HUDEP-2 (cell line): ENCODE measurements at regions not wholly inside any gene's neighbourhood (a gene's known extent, or its start where the extent isn't known, plus 50 kb on each side); places are given as distances from the start of the nearest gene placed in this dataset.
"Not testable (repeated sequence)": the region's sequence is repeated elsewhere in the genome, so short reads cannot be mapped to it uniquely, and the experiment has no call there.

ENCODE experiments used
- DNase-seq, 76 experiments: peaks; one replicate each; lab custom pipeline; 2025; ENCODE audit not compliant: unreplicated experiment in 76 of 76; lab: John Stamatoyannopoulos, UW

DNA sequence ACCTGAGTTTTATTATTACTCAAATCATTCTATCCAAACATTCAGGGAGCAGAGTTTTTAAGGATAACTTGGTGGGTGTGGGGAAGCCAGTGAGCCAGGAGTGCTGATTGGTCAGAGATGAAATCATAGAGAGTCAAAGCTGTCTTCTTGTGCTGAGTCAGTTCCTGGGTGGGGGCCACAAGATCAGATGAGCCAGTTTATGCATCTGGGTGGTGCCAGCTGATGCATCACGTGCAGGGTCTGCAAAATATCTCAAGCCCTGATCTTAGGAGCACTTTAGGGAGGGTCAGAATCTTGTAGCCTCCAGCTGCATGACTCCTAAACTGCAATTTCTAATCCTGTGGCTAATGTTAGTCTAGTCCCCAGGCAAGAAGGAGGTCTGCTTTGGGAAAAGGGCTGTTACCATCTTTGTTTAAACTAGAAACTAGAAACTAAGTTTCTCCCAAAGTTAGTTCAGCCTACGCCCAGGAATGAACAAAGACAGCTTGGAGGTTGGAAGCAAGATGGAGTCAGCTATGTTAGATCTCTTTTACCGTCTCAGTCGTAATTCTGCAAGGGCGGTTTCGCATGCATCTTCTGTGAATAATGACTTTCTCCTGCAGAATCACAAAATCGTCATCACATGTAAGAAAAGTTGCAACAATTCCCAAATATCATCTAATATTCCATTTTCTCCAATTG lies 97.5 kb downstream of the ZNF664 start:
- peak in 41 of 76 experiments; percentile 2 to 57 (median 24) for DNase-seq

DNA sequence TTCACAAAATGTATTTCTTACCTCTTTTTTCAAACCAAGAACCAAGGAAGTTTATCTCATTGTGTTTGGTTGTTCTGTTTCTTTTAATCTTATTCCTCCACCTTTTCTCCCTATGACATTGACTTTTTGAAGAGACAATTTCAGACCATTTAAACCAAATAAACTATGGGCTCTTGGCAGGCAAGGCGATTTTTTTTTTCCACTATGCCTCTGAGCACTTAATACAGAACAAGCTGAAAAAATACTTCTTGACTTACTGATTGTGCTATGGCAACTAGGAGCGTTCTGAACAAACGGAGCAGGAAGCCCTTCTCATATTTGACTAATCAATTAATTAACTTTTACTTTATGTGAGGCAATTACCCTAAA lies 98.0 kb downstream of the ZNF664 start:
- DNase-seq = no peak

DNA sequence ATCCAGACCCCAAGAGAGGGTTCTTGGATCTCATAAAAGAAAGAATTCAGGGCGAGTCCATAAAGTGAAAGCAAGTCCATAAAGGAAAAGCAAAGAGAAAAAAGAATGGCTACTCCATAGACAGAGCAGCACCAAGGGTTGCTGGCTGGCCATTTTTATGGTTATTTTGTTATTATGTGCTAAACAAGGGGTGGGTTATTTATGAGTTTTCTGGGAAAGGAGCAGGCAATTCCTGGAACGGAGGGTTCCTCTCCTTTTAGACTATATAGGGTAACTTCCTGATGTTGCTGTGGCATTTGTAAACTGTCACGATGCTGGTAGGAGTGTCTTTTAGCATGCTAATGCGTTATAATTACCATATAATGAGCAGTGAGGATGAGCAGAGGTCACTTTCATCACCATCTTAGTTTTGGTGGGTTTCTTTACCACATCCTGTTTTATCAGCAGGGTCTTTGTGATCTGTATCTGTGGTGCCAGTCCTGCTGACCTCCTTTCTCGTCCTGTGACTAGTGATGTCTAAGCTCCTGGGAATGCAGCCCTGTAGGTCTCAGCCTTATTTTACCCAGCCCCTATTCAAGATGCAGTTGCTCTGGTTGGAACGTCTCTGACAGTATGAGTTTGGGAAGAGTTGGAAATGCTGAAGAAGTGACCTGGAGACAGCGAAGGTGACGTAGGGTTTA lies 100.5 kb downstream of the ZNF664 start:
- DNase-seq = no peak

DNA sequence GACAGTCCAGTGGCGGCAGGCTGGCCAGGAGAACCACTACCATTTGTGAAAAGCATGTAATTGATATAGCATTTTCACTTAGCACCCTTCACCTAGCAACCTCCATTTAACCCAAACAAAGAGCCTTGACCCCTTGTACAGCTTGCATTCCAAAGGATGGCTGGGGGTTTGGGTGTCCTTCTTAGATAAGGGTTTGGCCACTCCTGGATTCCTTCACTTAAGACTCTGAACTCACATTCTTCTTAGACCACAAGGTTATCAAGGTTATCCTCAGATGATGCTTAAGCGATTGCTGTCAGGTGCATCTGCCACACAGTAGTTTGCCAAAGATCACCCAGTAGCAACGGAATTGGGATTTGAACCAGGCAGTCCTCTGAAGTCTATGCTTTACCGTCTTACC lies 102.8 kb downstream of the ZNF664 start:
- no peak for DNase-seq

DNA sequence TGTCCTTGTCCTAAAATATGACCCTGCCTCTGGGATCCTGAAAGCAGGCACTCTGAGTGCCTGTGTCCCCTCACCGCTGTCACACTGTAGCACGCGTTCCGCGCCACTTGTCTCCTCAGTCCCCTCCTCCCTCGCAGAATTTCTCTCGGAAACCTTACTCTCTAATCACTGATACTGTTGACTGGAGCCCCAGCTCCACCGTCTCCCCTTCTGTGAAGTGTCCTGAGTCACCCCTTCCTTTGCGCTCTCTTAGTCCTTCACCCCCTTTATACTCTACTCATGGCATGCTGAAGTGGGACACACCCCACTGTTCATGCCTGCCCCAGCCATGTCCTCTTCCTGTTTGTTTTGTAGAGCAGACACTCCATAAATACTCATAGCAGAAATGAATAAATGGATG lies 104.7 kb downstream of the ZNF664 start:
- no peak for DNase-seq

DNA sequence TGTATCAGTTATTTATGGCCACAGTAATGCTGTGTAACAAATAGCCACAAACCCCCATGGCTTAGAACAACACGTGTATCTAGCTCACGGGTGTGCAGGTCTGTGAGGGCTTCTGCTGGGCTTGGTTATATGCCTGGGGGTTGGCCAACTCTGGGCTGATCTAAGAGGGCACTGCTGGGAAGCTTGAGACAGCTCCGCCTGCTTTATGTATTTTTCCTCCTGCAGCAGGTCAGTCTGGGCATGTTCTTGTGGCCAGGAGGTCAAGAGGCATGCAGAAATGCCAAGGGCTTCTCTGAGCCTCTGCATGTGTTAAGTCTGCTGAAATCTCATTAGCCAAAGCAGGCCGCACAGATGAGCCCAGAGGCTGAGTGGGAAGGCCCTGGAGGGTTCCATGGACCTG lies 105.8 kb downstream of the ZNF664 start:
- DNase-seq = no peak

DNA sequence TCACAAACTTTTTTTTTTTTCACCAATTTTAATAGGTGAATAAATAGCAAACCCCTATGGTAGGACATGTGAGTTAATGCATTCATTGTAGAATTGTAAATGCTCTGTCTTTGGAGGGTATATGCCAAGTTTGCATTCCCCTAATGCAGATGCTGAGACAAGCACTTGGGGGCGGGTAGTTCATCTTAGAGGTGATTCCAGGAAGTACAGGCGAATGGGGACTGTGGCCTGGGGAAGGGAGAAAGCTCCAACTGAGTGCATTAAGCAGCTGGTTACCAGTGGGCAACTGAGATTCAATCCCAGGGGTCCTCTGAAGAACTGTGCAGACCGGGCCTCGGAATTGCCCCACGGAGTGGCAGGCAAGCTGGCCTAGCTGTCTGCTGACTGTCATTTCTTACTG lies 107.6 kb downstream of the ZNF664 start:
- DNase-seq = no peak

DNA sequence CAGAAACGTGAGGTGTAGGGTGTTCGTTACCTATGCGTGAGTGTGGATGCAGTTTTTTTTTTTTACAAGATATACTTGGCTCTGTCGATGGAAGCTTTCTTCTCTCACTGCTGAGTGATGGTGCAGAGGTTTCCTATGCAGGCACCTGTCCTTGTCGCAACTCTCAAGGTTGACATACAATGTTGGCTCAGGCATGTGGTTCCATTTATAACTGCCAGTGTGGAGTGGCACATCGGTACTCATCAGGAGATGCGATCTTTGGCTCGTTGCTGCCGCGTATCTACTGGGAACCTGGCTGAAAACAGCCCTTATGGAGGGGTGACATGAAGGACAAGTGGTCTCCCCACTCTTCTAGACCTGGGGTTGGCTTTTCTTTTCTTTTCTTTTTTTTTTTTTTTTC lies 109.0 kb downstream of the ZNF664 start:
- DNase-seq = no peak

DNA sequence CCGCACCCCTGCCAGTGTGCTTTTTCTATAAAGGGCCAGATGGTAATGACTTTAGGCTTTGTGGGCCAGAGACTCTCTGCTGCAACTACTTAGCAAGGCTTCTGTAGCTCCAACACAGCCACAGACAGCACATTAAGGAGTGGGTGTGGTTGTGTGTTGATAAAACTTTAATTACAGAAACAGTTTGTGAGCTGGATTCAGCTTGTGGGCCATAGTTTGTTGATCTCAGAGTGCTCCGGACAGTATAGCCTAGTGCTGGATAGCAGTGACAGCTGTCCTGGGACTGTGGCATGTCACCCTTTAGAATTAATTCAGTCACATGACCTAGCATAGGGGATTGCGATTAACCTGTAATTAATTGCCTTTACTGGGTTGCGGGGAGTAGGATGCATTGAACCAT lies 109.7 kb downstream of the ZNF664 start:
- DNase-seq = no peak

DNA sequence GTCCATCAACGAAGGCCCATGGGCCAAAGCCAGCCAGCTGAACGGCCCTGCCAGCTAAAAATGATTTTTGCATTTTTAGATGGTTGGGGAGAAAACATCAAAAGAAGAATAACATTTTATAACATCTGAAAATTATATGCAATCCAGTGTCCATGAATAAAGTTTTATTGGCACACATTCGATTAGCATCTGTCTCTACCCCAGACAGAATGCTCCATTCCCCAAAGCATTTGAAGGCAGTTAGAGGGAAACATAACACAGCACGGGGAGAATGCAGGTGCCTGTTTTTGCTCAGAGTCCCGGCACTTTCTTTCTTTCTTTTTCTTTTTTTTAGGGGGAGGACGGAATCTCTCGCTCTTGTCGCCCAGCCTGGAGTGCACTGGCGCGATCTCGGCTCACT lies 110.7 kb downstream of the ZNF664 start:
- DNase-seq = no peak

DNA sequence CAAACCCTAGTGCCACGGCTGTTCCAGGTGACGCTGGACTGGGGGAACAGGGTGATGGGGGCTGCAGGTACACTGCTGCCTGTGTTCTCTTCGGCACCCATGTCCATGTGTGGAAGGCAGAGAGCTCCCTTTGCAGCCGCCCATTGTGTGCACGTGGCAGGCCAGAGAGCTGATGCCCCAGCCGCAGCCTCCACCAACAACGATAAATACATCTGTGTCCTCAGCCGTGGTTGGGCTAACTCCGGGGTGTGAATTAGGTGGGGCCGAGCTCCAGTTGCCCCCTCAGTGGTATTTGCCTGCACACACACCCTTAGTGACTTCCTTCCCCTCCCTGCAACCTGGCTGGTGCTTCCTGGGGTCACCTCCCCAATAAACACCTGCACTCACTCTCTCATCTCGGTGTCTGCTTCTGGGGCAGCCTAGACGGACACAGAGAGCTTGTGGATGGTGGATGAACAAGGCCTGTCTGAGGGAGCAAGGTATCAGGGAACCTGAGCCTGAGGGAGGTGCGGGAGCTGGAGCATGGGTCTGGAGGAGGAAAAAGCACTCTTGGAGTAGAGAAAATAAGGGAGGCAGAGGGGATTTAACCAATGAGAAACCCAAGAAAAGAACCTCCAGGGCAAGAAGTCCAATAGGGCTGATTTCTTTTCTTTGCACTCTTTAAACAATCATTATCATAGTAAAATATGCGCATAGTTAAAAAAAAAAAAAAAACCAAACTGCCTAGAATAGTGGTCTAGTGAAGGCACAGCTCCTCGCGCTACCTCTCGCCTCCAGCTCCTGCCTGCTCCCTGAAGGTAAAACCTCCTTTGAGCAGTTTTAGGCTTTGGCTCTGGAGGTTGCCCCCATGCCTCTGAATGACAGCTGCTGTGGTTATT lies 112.6 kb downstream of the ZNF664 start:
- no peak for DNase-seq

DNA sequence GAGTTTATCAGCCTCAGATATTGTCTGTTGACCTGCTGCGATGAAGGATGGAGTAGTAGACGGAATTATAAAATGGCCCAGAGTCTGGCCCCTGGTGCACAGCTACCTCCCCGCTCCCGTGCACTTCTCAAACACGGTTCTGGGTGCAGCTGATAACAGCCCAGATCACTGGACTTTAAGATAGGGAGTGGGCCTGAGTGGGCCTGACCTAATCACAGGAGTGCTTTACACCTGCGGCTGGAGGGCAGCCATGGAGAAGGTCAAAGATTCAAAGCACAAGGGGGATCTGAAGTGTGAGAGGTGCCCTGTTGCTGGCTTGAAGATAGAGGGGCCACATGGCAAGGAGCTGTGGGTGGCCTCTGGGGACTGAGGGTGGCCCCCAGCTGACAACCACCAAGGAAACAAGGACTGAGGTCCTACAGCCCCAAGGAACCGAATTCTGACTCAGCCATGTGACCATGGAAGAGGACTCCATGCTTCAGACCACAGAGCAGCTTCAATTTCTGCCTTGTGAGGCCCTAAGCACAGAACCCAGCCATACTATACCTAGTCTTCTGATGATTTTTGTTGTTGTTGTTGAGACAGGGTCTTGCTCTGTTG lies 113.4 kb downstream of the ZNF664 start:
- DNase-seq = no peak

DNA sequence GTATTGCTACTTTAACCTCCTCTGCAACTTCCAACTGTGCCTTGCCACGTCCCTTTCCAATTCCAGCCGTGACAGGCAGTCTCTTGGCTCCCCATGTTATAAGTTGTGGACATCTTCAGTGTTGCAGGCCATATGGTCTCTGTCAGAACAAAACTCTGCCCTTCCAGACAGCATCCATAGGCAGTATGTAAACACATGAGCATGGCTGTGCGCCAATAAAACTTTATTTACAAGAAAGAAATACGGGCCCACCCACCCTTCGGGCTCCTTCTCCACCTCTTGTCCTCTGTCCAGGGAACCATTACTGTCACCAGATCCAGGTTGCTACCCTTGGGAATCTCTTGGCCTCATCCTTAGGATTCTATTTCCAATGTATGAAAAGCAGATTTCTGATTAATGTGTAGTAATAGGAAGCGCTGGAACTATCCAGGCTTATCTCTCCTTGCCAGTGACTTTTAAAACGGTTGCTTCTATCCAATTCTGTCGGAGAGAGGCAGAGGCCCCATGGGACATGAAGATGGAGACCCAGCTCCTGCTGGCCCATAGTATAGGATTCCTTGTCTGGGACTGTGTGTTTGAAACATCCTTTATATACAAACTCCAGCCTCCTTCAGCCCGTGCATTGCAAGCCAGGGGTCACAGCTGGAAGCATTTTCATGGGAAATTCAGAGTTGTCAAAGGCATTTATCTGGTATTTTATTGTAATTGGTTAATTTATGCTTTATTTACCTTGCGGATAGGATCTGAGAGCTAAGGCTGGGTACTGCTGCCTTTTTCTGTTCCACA lies 114.4 kb downstream of the ZNF664 start:
- no peak for DNase-seq

DNA sequence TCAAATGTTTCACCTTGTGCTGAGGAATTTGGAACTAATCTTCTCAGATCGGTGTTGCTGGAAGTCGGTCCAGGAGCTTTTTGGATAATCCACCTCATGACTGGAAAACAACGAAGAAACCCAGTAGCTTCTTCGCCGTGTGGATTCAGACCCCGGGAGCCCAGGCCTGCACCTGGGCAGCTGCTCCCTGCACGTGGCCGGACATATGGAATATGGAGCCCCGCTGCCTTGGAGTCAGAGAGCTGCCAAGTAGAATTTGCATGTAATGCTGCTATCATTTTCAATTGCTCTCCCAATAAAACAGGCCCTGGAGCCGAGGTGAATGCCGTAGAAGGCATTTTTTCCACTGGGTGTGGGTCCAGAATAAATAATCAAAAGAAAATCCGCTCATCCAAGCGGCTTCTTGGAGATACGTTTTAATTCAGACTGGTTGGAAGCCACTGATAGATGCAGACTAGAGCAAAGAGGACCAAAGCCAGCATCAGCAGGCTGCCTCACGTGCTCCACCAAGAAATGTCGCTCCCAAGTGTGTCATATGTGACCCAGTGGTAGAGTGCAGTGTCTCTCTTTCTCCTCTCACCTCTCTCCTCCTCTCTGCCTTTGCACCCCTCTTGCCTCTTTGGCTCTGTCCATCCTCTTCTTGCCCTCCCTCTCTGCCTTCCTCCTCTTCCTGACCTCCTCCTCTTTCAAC lies 115.3 kb downstream of the ZNF664 start:
- DNase-seq = no peak

DNA sequence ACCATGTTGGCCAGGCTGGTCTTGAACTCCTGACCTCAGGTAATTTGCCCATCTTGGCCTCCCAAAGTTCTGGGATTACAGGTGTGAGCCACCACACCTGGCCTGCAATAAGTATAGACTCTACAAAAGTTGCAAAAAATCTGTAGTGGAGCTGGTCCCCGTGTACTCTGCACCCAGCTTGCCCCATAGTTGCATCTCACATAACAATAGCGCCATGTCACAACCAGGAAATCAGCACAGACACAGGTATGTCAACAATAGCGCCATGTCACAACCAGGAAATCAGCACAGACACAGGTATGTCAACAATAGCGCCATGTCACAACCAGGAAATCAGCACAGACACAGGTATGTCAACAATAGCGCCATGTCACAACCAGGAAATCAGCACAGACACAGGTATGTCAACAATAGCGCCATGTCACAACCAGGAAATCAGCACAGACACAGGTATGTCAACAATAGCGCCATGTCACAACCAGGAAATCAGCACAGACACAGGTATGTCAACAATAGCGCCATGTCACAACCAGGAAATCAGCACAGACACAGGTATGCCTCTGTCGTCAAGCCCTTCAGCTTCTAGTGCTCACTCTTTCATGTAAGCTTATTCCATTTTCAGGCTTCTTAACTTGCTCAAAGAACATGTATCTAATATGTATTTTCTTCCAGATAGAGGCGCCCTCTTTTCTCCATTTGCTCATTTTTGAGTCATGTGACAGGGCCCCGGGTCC lies 116.3 kb downstream of the ZNF664 start:
- DNase-seq = not testable (repeated sequence)

DNA sequence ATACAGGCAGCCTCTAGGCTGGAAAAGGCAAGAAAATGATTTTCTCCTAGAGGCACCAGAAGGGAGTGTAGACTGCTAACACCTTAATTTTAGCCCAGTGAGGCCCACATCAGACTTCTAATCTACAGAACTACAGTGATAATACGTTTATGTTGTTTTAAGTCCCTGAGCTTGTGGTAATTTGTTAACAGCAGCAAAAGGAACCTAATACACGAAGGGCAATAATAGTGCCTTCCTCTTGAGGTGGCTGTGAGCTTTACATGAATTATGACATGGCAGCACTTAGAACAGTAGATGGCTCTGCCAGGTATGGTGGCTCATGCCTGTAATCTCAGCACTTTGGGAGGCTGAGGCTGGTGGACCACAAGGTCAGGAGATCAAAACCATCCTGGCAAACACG lies 118.8 kb downstream of the ZNF664 start:
- no peak for DNase-seq

DNA sequence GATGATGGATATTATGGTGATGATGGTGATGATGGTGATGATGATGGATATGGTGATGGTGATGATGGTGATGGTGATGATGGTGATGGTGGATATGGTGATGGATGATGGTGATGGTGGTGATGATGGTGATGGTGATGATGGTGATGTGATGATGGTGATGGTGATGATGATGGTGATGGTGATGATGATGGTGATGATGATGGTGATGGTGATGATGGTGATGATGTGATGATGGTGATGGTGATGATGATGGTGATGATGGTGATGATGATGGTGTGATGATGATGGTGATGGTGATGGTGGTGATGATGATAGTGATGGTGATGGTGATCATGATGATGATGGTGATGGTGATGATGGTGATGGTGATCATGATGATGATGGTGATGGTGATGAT lies 119.5 kb downstream of the ZNF664 start:
- DNase-seq = not testable (repeated sequence)

DNA sequence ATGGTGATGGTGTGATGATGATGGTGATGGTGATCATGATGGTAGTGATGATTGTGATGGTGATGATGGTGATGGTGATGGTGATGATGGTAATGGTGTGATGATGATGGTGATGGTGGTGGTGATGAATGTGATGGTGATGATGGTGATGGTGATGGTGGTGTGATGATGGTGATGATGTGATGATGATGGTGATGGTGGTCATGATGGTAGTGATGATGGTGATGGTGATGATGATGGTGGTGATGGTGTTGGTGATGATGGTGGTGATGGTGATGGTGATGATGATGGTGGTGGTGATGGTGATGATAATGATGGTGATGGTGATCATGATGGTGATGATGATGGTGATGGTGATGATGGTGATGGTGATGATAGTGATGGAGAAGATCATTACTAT lies 120.3 kb downstream of the ZNF664 start:
- DNase-seq = no peak

DNA sequence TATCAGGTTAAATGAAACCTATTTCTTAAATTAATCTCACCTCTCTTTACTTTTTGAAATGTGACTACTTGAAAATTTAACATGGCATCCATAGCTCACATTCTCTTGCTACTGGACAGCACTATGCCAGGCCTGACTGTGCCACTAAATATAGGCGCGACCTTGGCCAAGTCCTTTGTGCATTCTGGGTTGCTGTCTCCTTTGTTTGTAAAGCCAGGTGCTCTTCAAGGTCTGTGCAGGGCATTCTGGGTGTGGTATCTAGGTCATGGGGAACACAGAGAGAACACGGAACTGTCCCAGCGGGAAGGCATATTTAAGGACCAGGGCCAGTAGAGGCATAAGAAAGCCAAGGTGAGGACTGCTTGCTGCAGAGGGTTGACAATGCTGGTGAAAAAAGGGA lies 121.2 kb downstream of the ZNF664 start:
- DNase-seq = no peak
